Coronary artery (tissue), 2 donors: ENCODE measurements at regions not wholly inside any gene's neighbourhood (a gene's known extent, or its start where the extent isn't known, plus 50 kb on each side); places are given as distances from the start of the nearest gene placed in this dataset.

Source experiments
- DNase-seq: peaks from one replicate; pipeline ENCODE4 v3.0.0-alpha.2; 2017; ENCODE audit warnings: low spot score
- H3K27ac ChIP-seq, 2 donors: fragments of 200-600 bp; sonication (generic); one replicate each; pipeline ENCODE4 v1.5.1; 2016 to 2019
- H3K4me3 ChIP-seq: fragments of 200-600 bp; sonication (generic); 2 replicates; pipeline ENCODE4 v1.5.1; 2016; ENCODE audit warnings: mild to moderate bottlenecking, moderate library complexity
- TF ChIP-seq, protein P1 (sequence below): fragments of 200-600 bp; sonication (generic); IDR thresholded peaks from one replicate; pipeline ENCODE4 v1.5.1; 2019; ENCODE audit warnings: antibody characterized with exemption

DNA sequence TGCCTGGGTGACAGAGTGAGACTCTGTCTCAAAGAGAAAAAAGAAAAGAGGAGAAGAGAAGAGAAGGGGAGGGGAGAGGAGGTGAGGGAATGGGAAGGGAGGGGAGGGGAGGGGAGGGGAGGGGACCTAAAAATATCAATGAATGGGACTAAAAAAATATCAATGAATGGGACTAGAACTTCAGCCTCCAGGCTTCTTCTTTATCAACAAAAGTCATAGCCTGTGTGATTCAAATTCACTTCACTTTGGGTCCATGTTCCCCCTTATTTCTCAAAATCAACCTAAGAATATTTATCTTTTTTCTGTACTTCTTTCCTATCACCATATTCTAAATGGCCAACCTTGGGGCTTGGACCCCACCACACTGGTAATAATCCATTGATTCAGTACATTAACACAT is 92.1 kb upstream of the PIK3C3 start:
- Histone ChIP-seq H3K27ac (no peak overlapping the region), H3K4me3 (no peak overlapping the region)
- TF ChIP-seq, protein P1, sequence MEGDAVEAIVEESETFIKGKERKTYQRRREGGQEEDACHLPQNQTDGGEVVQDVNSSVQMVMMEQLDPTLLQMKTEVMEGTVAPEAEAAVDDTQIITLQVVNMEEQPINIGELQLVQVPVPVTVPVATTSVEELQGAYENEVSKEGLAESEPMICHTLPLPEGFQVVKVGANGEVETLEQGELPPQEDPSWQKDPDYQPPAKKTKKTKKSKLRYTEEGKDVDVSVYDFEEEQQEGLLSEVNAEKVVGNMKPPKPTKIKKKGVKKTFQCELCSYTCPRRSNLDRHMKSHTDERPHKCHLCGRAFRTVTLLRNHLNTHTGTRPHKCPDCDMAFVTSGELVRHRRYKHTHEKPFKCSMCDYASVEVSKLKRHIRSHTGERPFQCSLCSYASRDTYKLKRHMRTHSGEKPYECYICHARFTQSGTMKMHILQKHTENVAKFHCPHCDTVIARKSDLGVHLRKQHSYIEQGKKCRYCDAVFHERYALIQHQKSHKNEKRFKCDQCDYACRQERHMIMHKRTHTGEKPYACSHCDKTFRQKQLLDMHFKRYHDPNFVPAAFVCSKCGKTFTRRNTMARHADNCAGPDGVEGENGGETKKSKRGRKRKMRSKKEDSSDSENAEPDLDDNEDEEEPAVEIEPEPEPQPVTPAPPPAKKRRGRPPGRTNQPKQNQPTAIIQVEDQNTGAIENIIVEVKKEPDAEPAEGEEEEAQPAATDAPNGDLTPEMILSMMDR, result no peak
- DNase-seq, result no peak

DNA sequence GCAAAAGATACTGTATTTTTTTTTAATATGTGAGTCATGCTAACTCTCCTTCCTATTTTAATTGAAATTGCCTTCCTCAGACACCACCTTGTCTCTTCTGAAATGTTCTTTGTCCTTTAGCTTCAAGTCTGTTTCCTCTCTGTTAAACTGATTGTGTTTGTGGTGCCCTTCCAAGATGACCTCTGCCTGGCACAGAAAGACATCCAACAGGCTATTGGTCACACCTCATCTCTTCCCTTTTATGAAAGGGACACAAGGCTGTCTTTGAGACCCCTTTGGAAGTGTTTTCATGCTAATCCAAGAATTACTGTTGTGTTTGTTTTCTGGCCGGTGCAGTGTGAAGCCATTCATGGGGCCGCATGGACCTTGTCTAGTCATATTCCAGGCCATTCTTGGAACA is 94.0 kb upstream of the PIK3C3 start:
- DNase-seq, result no peak
- no peak overlapping the region for H3K27ac ChIP-seq
- no peak overlapping the region for H3K4me3 ChIP-seq
- TF ChIP-seq, protein P1, result no peak

DNA sequence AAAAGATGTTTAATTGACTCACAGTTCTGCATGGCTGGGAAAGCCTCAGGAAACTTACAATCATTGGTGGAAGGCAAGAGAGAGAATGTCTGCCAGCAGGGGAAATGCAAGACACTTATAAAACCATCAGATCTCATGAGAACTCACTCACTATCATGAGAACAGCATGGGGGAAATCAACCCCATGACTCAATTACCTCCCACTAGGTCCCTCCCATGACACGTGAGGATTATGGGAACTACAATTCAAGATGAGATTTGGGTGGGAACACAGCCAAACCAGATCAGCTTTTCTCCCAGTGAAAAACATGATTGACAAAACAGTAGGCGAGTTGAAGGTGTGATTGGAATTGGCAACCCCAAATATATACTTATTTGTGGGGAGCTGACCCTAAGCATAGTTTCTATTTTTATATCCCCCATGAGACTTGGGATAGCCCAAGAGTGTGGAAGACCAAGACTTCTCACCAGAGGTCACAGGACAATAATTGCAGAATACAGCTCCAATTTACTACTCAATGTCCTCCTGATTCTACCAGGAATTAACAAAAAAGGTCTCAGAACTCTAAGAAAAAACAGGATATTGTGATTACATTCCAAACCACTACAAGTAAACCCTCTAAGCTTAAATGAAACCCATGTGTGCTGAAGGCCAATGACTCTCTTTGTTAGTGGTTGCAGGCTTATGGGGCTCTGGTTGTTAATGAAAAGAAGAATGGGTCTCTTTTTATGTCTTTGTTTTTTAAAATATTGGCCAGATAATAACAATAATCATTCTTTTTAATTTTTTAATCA is 96.1 kb upstream of the PIK3C3 start:
- TF ChIP-seq, protein P1, result no peak
- no peak for DNase-seq
- no peak overlapping the region for H3K27ac ChIP-seq
- H3K4me3 ChIP-seq, result no peak overlapping the region

DNA sequence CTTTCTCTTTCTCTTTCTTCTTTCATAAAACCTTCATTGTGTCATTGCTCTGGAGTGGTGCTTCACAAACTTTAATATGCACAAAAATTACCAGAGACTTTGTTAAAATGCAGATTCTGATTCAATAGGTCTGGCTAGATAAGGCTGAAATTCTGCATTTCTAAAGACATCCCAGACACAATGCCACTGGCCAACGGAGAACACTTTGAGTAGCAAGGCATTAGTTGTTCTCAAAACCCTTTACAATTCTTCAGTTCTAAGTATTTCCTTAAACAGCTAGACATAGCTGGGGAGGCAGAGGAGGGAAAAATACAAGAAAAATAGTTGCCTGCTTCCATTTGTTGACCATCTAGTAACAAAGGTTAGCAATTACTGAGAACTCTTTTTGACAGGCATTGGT is 101.8 kb upstream of the PIK3C3 start:
- Histone ChIP-seq H3K27ac (no peak overlapping the region), H3K4me3 (no peak overlapping the region)
- DNase-seq, result no peak
- TF ChIP-seq, protein P1, result no peak

DNA sequence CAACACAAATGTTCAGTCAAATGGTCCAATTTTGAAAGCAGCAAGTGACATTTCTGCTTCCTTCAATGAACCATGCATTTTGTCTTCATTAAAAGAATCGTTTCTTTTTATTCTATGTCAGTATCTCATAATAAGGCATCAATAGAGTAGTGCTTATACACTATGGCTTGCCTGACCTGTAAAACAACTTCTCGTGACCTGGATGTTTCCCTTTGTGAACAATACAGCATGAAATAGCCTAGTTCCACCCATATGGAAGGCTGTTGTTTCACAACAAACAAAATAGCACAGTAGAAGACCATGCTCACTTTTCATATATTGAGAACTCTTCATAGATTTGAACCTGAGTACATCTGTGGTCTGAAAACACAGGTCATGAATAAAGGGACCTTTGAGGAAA is 104.3 kb upstream of the PIK3C3 start:
- Histone ChIP-seq H3K27ac (no peak overlapping the region), H3K4me3 (no peak overlapping the region)
- TF ChIP-seq, protein P1, result no peak
- no peak for DNase-seq

DNA sequence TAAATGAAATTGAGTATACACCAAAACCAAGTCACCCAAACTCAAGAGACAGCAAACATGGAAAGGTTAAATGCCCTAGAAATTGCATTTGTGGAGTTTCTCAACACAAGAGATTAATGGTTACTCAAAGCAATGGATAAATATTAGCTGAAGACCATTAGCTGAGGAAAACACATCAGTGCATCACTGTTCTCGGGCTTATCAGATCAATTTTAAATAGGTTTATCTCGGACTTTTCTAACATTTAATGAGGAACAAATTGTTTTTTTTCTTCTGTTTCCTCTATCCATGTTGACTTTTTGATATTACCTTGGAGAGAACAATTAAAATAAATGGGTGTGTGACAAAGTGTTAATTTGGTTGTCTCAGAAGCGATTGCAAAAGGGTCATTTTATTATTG is 105.4 kb upstream of the PIK3C3 start:
- no peak for DNase-seq
- H3K4me3 ChIP-seq, result no peak overlapping the region
- TF ChIP-seq, protein P1, result no peak
- no peak overlapping the region for H3K27ac ChIP-seq

DNA sequence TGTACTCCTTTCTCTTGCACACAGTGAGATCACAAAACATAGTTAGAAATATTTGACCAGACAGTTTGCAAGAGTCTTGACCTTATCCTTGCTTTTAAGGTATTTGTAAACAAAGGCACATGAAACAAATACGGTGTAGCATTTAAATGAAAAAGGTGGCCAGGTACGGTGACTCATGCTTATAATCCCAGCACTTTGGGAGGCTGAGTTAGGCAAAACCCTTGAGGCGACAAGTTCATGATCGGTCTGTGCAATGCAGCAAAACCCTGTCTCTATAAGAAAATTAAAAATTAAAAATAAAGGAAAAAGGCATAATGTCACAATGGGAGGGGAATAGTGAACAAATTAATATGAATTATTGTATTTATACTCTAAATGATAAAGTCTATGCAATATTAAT is 109.5 kb upstream of the PIK3C3 start:
- TF ChIP-seq, protein P1, result no peak
- Histone ChIP-seq H3K27ac (no peak overlapping the region), H3K4me3 (no peak overlapping the region)
- no peak for DNase-seq
